ENCODE measurements at regions not wholly inside any gene's neighbourhood (a gene's known extent, or its start where the extent isn't known, plus 50 kb on each side); places are given as distances from the start of the nearest gene placed in this dataset.
A peak's percentile ranks its signal among the peaks of the same experiment; 100 is the strongest.

DNA sequence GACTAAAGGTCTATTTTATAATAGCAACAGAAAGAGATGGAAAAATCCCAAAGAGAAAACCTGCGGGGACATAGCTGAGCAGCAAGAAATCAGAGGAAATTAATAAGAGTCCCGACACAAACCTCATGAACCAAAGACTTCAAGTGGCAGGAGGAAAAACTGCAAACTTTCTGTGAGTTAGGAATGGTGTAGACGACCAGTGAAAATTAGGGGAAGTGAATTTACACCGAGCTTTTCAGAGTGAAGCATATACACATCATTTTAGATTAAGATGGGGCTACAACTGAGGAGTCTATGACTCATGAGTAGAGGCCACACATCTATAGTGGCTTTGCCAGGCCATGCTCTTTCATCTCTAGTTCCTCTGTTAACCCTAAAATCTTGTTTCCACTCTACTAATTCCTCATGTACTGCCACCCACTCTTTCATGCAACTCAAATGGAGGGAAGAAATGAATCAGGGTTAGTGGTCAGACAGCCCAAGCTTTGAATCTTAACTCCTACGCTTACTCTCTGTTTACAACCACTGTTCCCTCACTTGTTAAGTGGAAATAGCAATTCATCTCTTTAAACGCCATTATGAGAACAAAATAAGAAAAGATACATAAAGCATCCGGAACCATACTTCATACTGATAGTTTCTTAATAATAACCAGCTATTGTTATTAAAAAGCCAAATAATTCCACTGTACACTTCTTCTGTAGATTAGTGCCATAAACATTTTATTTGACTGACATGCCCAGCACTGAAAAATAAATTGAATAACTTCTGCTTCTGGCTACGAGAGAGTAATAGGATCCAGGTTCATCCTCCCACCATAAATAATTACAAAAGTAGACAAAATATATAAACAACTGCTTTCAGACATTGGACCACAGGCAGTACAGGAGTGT lies 219.3 kb downstream of the RMST start (continued):
- TF ChIP-seq BHLHE40 (IDR thresholded peaks at IDR 0.05; ENCODE audit: borderline replicate concordance in 1 of 2, low read depth in 2 of 2, low read length in 1 of 2) = no peak
- no peak for TF ChIP-seq TCF3 (IDR thresholded peaks at IDR 0.05; ENCODE audit: borderline replicate concordance, insufficient read depth, low read depth, low read length)
- TF ChIP-seq PAX5 (IDR thresholded peaks at IDR 0.05; ENCODE audit: borderline replicate concordance, low read depth, low read length) = 0 out of 2 replicates have a peak, but pooled peaks have one; percentile 64
- TF ChIP-seq MTA2 (IDR thresholded peaks at IDR 0.05; ENCODE audit: low read depth) = peak; percentile 86
- TF ChIP-seq TCF12 (IDR thresholded peaks at IDR 0.05; ENCODE audit: low read depth, low read length) = no peak
- TF ChIP-seq ATF7 (IDR thresholded peaks at IDR 0.05; ENCODE audit: low read depth) = peak; percentile 49; the same call in 1 of the 2 replicates
- peak in 1 of 2 experiments; percentile 49; a peak in 1 of 3 replicates for TF ChIP-seq EGR1 (IDR thresholded peaks at IDR 0.05; ENCODE audit: borderline replicate concordance in 1 of 2, low read depth in 2 of 2, low read length in 2 of 2)
- TF ChIP-seq GABPA (IDR thresholded peaks at IDR 0.05; ENCODE audit: low read depth) = 0 out of 2 replicates have a peak, but pooled peaks have one; percentile 50
- peak in 1 of 2 experiments; percentile 66; a peak in 1 of 4 replicates for TF ChIP-seq EP300 (IDR thresholded peaks at IDR 0.05; ENCODE audit: borderline replicate concordance in 1 of 2, control insufficient read depth in 1 of 2, low read depth in 2 of 2, low read length in 2 of 2)
- TF ChIP-seq CEBPB (IDR thresholded peaks at IDR 0.05; ENCODE audit: borderline replicate concordance in 1 of 2, low read depth in 2 of 2, low read length in 2 of 2) = peak in 1 of 2 experiments; percentile 60; a peak in 1 of 4 replicates
- TF ChIP-seq, protein P1, sequence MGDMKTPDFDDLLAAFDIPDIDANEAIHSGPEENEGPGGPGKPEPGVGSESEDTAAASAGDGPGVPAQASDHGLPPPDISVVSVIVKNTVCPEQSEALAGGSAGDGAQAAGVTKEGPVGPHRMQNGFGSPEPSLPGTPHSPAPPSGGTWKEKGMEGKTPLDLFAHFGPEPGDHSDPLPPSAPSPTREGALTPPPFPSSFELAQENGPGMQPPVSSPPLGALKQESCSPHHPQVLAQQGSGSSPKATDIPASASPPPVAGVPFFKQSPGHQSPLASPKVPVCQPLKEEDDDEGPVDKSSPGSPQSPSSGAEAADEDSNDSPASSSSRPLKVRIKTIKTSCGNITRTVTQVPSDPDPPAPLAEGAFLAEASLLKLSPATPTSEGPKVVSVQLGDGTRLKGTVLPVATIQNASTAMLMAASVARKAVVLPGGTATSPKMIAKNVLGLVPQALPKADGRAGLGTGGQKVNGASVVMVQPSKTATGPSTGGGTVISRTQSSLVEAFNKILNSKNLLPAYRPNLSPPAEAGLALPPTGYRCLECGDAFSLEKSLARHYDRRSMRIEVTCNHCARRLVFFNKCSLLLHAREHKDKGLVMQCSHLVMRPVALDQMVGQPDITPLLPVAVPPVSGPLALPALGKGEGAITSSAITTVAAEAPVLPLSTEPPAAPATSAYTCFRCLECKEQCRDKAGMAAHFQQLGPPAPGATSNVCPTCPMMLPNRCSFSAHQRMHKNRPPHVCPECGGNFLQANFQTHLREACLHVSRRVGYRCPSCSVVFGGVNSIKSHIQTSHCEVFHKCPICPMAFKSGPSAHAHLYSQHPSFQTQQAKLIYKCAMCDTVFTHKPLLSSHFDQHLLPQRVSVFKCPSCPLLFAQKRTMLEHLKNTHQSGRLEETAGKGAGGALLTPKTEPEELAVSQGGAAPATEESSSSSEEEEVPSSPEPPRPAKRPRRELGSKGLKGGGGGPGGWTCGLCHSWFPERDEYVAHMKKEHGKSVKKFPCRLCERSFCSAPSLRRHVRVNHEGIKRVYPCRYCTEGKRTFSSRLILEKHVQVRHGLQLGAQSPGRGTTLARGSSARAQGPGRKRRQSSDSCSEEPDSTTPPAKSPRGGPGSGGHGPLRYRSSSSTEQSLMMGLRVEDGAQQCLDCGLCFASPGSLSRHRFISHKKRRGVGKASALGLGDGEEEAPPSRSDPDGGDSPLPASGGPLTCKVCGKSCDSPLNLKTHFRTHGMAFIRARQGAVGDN (IDR thresholded peaks at IDR 0.05) = no peak
- no peak for TF ChIP-seq ZZZ3 (IDR thresholded peaks at IDR 0.05; ENCODE audit: control insufficient read depth, insufficient read length, low read depth)
- TF ChIP-seq MTA3 (IDR thresholded peaks at IDR 0.05; ENCODE audit: borderline replicate concordance, low read length) = peak; percentile 78; the same call in 1 of the 2 replicates
